Endothelial cell (in vitro differentiated cells): ENCODE measurements at regions not wholly inside any gene's neighbourhood (a gene's known extent, or its start where the extent isn't known, plus 50 kb on each side); places are given as distances from the start of the nearest gene placed in this dataset.

Experiments
- DNase-seq: peaks from one replicate; pipeline ENCODE4 v3.0.0; 2021; ENCODE audit warnings: low spot score
- H3K27ac Mint-ChIP-seq: one replicate; pipeline ENCODE4 v1.8.0; 2021; ENCODE audit warnings: mixed read lengths, inconsistent platforms; ENCODE audit not compliant: unreplicated experiment
- H3K27me3 Mint-ChIP-seq: one replicate; pipeline ENCODE4 v1.8.0; 2021; ENCODE audit warnings: mild to moderate bottlenecking, moderate library complexity, mixed read lengths, inconsistent platforms; ENCODE audit not compliant: unreplicated experiment
- H3K36me3 Mint-ChIP-seq: one replicate; pipeline ENCODE4 v1.8.0; 2021; ENCODE audit warnings: mild to moderate bottlenecking, low read depth, mixed read lengths, inconsistent platforms; ENCODE audit not compliant: unreplicated experiment
- H3K4me1 Mint-ChIP-seq: one replicate; pipeline ENCODE4 v1.8.0; 2021; ENCODE audit warnings: mild to moderate bottlenecking, mixed read lengths, inconsistent platforms; ENCODE audit not compliant: unreplicated experiment
- H3K4me3 Mint-ChIP-seq: one replicate; pipeline ENCODE4 v1.8.0; 2021; ENCODE audit warnings: mild to moderate bottlenecking, mixed read lengths, inconsistent platforms; ENCODE audit not compliant: unreplicated experiment
- H3K9me3 Mint-ChIP-seq: one replicate; pipeline ENCODE4 v1.8.0; 2021; ENCODE audit warnings: mixed read lengths, inconsistent platforms; ENCODE audit not compliant: unreplicated experiment
- TF ChIP-seq, protein P1 (sequence below): fragments of 200-600 bp; sonication (generic); IDR thresholded peaks from one replicate; pipeline ENCODE4 v1.5.0; 2021; ENCODE audit warnings: antibody characterized with exemption; ENCODE audit not compliant: unreplicated experiment

GRCh38 chr1:41999884-42000283 is 81.2 kb upstream of the HIVEP3 start:
- no peak overlapping the region for H3K4me3 Mint-ChIP-seq
- peaks cover 14% of the 10 kb centered on the region for H3K4me1 Mint-ChIP-seq
- TF ChIP-seq, protein P1, sequence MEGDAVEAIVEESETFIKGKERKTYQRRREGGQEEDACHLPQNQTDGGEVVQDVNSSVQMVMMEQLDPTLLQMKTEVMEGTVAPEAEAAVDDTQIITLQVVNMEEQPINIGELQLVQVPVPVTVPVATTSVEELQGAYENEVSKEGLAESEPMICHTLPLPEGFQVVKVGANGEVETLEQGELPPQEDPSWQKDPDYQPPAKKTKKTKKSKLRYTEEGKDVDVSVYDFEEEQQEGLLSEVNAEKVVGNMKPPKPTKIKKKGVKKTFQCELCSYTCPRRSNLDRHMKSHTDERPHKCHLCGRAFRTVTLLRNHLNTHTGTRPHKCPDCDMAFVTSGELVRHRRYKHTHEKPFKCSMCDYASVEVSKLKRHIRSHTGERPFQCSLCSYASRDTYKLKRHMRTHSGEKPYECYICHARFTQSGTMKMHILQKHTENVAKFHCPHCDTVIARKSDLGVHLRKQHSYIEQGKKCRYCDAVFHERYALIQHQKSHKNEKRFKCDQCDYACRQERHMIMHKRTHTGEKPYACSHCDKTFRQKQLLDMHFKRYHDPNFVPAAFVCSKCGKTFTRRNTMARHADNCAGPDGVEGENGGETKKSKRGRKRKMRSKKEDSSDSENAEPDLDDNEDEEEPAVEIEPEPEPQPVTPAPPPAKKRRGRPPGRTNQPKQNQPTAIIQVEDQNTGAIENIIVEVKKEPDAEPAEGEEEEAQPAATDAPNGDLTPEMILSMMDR = no peak
- DNase-seq = no peak
- no peaks in the 10 kb centered on the region for H3K9me3 Mint-ChIP-seq
- H3K36me3 Mint-ChIP-seq = no peaks in the 10 kb centered on the region
- no peaks in the 10 kb centered on the region for H3K27me3 Mint-ChIP-seq
- H3K27ac Mint-ChIP-seq = no peak overlapping the region

GRCh38 chr1:41998250-41998649 is 79.5 kb upstream of the HIVEP3 start:
- no peaks in the 10 kb centered on the region for H3K27me3 Mint-ChIP-seq
- no peaks in the 10 kb centered on the region for H3K36me3 Mint-ChIP-seq
- no peak overlapping the region for H3K27ac Mint-ChIP-seq
- peaks cover under 1% of the 10 kb centered on the region for H3K4me1 Mint-ChIP-seq
- no peak overlapping the region for H3K4me3 Mint-ChIP-seq
- no peaks in the 10 kb centered on the region for H3K9me3 Mint-ChIP-seq
- DNase-seq = no peak
- TF ChIP-seq, protein P1 = no peak

DNA sequence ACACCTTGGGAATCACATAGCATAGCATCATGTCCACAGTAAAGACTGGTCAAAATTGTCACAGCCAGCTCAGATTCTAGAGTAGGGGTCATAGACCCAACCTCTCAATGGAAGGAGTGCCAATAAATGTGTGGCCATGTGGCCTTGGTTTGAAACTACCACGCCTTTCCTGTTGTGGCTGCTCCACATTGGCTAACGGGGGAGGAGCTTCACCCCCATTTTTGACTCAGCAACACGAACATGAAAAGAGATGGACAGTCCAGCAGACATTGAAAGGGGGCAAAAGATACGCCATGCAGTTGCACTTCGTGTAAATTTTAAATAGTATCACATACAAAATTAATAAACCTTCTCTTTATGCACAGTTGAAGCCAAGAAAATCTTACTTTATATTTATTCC is 78.4 kb upstream of the HIVEP3 start:
- H3K4me3 Mint-ChIP-seq = no peak overlapping the region
- H3K4me1 Mint-ChIP-seq = no peaks in the 10 kb centered on the region
- H3K9me3 Mint-ChIP-seq = no peaks in the 10 kb centered on the region
- DNase-seq = no peak
- TF ChIP-seq, protein P1 = no peak
- H3K36me3 Mint-ChIP-seq = no peaks in the 10 kb centered on the region
- no peaks in the 10 kb centered on the region for H3K27me3 Mint-ChIP-seq
- H3K27ac Mint-ChIP-seq = no peak overlapping the region

DNA sequence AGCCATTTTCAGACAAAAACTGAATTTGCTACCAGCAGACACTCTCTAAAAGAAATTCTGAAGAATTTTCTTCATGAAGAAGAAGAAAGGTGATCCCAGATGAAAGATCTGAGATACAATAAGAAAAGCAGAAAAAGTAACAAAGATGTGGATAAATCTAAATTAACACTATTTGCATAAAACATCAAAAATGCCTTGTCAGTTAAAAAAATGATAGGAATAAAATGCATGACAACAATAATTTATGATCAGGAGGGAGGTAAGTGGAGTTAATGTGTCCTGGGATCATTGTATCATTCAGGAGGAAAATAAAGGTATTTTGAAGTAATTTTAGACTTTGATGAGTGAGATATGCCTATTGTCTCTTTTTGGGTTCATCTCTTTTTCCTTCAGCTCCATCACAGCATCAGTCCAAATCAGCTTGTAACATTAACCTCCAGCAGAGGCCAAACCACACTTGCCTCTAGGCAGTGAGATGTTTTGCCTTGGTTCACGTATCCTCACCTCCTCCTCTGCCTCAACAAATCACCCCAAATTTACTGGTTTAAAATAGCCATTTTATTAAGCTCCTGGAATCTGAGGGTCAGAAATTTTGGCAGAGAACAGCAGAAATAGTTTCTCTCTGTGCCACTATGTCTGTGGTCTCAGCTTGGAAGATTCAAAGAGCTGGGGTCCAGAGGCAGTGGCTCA is 76.9 kb upstream of the HIVEP3 start:
- Mint-ChIP-seq H3K4me1 (no peaks in the 10 kb centered on the region), H3K36me3 (no peaks in the 10 kb centered on the region), H3K4me3 (no peak overlapping the region), H3K27ac (no peak overlapping the region), H3K9me3 (no peaks in the 10 kb centered on the region), H3K27me3 (no peaks in the 10 kb centered on the region)
- TF ChIP-seq, protein P1 = no peak
- DNase-seq = no peak

DNA sequence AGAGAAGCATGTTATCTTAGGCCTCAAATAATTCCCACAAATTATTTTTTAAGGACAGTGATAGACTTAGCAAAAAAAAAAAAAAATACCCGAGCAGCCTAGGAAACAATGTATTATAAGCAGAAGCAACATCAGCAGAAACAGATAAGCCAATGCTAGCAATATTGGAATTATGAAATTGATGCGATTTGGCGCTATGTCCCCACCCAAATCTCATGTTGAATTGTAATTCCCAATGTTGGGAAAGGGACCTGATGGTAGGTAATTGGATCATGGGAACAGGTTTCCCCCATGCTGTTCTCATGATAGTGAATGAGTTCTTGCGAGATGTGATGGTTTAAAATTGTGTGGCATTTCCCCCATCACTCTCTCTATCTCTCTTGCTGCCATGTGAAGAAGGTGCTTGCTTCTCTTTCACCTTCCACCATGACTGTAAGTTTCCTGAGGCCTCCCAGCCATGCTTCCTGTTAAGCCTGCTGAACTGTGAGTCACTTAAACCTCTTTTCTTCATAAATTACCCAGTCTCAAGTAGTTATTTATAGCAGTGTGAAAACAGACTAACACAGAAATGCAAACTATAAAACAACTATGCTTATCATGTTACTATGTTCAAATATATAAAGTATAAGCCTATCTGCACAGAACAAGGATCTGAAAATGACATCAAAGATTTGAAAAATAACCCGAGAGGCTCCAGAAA is 75.6 kb upstream of the HIVEP3 start:
- no peaks in the 10 kb centered on the region for H3K9me3 Mint-ChIP-seq
- no peaks in the 10 kb centered on the region for H3K36me3 Mint-ChIP-seq
- no peaks in the 10 kb centered on the region for H3K4me1 Mint-ChIP-seq
- no peak overlapping the region for H3K27ac Mint-ChIP-seq
- H3K4me3 Mint-ChIP-seq = no peak overlapping the region
- DNase-seq = no peak
- TF ChIP-seq, protein P1 = no peak
- no peaks in the 10 kb centered on the region for H3K27me3 Mint-ChIP-seq
